Smooth muscle cell (in vitro differentiated cells): ENCODE measurements at regions not wholly inside any gene's neighbourhood (a gene's known extent, or its start where the extent isn't known, plus 50 kb on each side); places are given as distances from the start of the nearest gene placed in this dataset.

Experiments used
- DNase-seq: peaks from one replicate; lab custom pipeline; 2025; ENCODE audit not compliant: unreplicated experiment; lab: John Stamatoyannopoulos, UW
- H2AFZ ChIP-seq: fragments of 200-600 bp; sonication (generic); 2 replicates; pipeline ENCODE4 v1.6.0; 2016; ENCODE audit warnings: antibody characterized with exemption, low read depth, mild to moderate bottlenecking
- H3F3A ChIP-seq: fragments of 200-600 bp; sonication (generic); 2 replicates; pipeline ENCODE4 v1.6.0; 2017; ENCODE audit warnings: antibody characterized with exemption, low read depth
- H3K27ac ChIP-seq: fragments of 200-600 bp; sonication (generic); 2 replicates; pipeline ENCODE4 v1.5.1; 2016; ENCODE audit warnings: low read depth, mild to moderate bottlenecking
- H3K27me3 ChIP-seq: fragments of 200-600 bp; sonication (generic); 2 replicates; pipeline ENCODE4 v1.6.1; 2016; ENCODE audit warnings: low read depth, mild to moderate bottlenecking
- H3K36me3 ChIP-seq: fragments of 200-600 bp; sonication (generic); 2 replicates; pipeline ENCODE4 v1.5.1; 2016; ENCODE audit warnings: low read depth
- H3K4me1 ChIP-seq: fragments of 200-600 bp; sonication (generic); 2 replicates; pipeline ENCODE4 v1.5.1; 2016; ENCODE audit warnings: low read depth
- H3K4me2 ChIP-seq: fragments of 200-600 bp; sonication (generic); 2 replicates; pipeline ENCODE4 v1.6.0; 2016; ENCODE audit warnings: mild to moderate bottlenecking
- H3K4me3 ChIP-seq: fragments of 200-600 bp; sonication (generic); 2 replicates; pipeline ENCODE4 v1.5.1; 2016; ENCODE audit warnings: mild to moderate bottlenecking
- H3K79me2 ChIP-seq: fragments of 200-600 bp; sonication (generic); 2 replicates; pipeline ENCODE4 v1.6.0; 2016; ENCODE audit warnings: low read depth, mild to moderate bottlenecking
- H3K9ac ChIP-seq: fragments of 200-600 bp; sonication (generic); 2 replicates; pipeline ENCODE4 v1.6.0; 2016; ENCODE audit warnings: low read depth
- H3K9me3 ChIP-seq: fragments of 200-600 bp; sonication (generic); replicated peaks from 2 replicates; pipeline ENCODE4 v1.5.1; 2016; ENCODE audit warnings: low read depth
- H4K20me1 ChIP-seq: fragments of 200-600 bp; sonication (generic); 2 replicates; pipeline ENCODE4 v1.6.0; 2016; ENCODE audit warnings: low read depth
- CTCF ChIP-seq: fragments of 200-600 bp; sonication (generic); IDR thresholded peaks from 2 replicates; pipeline ENCODE4 v1.5.1; 2017; ENCODE audit warnings: borderline replicate concordance, mild to moderate bottlenecking, antibody characterized with exemption; ENCODE audit not compliant: insufficient read depth, poor library complexity, severe bottlenecking
- WGBS: methylation state at CpG from one replicate; pipeline ENCODE4 v1.1.7; 2016; ENCODE audit warnings: low lambda C conversion rate; 5-methylcytosine and 5-hydroxymethylcytosine counted together

- H3F3A ChIP-seq: peaks cover 9% of the 10 kb centered on the region
- DNase-seq: peak; percentile 43
- WGBS: 41% methylated on average over 6 of the region's 6 CpGs
- H3K9ac ChIP-seq: no peak overlapping the region
- H3K4me1 ChIP-seq: peaks cover 6% of the 10 kb centered on the region
- peak overlapping the region; percentile 54 for H3K27ac ChIP-seq
- H3K36me3 ChIP-seq: no peaks in the 10 kb centered on the region
- no peak overlapping the region for H3K4me3 ChIP-seq
- H3K79me2 ChIP-seq: no peaks in the 10 kb centered on the region
- H3K4me2 ChIP-seq: peak overlapping the region; percentile 26
- no peaks in the 10 kb centered on the region for H3K27me3 ChIP-seq
- peak overlapping the region; percentile 21 for H2AFZ ChIP-seq
- TF ChIP-seq CTCF: no peak
- no peaks in the 10 kb centered on the region for H4K20me1 ChIP-seq
- H3K9me3 ChIP-seq: no peaks in the 10 kb centered on the region
Observed at GRCh38 chr7:106421181-106421762, 136.5 kb upstream of the NAMPT start.

- H2AFZ ChIP-seq: no peak overlapping the region
- no peak overlapping the region for H3K9ac ChIP-seq
Observed at GRCh38 chr7:106420736-106421135, 136.0 kb upstream of the NAMPT start.

GRCh38 chr7:106420210-106420609, 135.4 kb upstream of the NAMPT start:
- no peak overlapping the region for H3K4me3 ChIP-seq
- no peaks in the 10 kb centered on the region for H3K9me3 ChIP-seq
- H3K9ac ChIP-seq: no peak overlapping the region
- H3K36me3 ChIP-seq: peaks cover 6% of the 10 kb centered on the region
- WGBS: 100% methylated on average over 2 of the region's 2 CpGs
- H3F3A ChIP-seq: peaks cover 9% of the 10 kb centered on the region
- H3K27me3 ChIP-seq: no peaks in the 10 kb centered on the region
- no peak overlapping the region for H3K27ac ChIP-seq
- H2AFZ ChIP-seq: no peak overlapping the region
- no peak for DNase-seq
- H4K20me1 ChIP-seq: no peaks in the 10 kb centered on the region
- no peaks in the 10 kb centered on the region for H3K79me2 ChIP-seq
- TF ChIP-seq CTCF: no peak
- no peak overlapping the region for H3K4me2 ChIP-seq
- H3K4me1 ChIP-seq: peaks cover 6% of the 10 kb centered on the region

More at GRCh38 chr7:106420736-106421135, 136.0 kb upstream of the NAMPT start:
- peak overlapping the region; percentile 54 for H3K27ac ChIP-seq
- DNase-seq: no peak
- no peaks in the 10 kb centered on the region for H4K20me1 ChIP-seq
- H3K4me1 ChIP-seq: peaks cover 6% of the 10 kb centered on the region
- no peaks in the 10 kb centered on the region for H3K27me3 ChIP-seq
- no peak for TF ChIP-seq CTCF
- H3K4me3 ChIP-seq: no peak overlapping the region
- peak overlapping the region; percentile 26 for H3K4me2 ChIP-seq
- peaks cover 9% of the 10 kb centered on the region for H3F3A ChIP-seq
- H3K36me3 ChIP-seq: peaks cover 1% of the 10 kb centered on the region
- WGBS: 90% methylated on average over 5 of the region's 5 CpGs
- H3K9me3 ChIP-seq: no peaks in the 10 kb centered on the region
- no peaks in the 10 kb centered on the region for H3K79me2 ChIP-seq

GRCh38 chr7:106419455-106420182, 134.8 kb upstream of the NAMPT start:
- WGBS: 98% methylated on average over 9 of the region's 9 CpGs
- TF ChIP-seq CTCF: no peak
- H3K9ac ChIP-seq: no peak overlapping the region
- peaks cover 7% of the 10 kb centered on the region for H3F3A ChIP-seq
- H2AFZ ChIP-seq: no peak overlapping the region
- no peaks in the 10 kb centered on the region for H3K79me2 ChIP-seq
- no peak overlapping the region for H3K4me3 ChIP-seq
- no peaks in the 10 kb centered on the region for H3K27me3 ChIP-seq
- no peaks in the 10 kb centered on the region for H4K20me1 ChIP-seq
- no peak overlapping the region for H3K27ac ChIP-seq
- H3K36me3 ChIP-seq: peaks cover 7% of the 10 kb centered on the region
- no peak overlapping the region for H3K4me2 ChIP-seq
- DNase-seq: no peak
- H3K9me3 ChIP-seq: no peaks in the 10 kb centered on the region
- peaks cover 4% of the 10 kb centered on the region for H3K4me1 ChIP-seq
